ENCODE measurements at regions not wholly inside any gene's neighbourhood (a gene's known extent, or its start where the extent isn't known, plus 50 kb on each side); places are given as distances from the start of the nearest gene placed in this dataset.

- Histone ChIP-seq H3K27me3 (ENCODE audit: insufficient read depth, insufficient read length) (no peaks in the 10 kb centered on the region), H3K36me3 (ENCODE audit: insufficient read depth, insufficient read length, low read length) (no peaks in the 10 kb centered on the region), H3K9ac (ENCODE audit: insufficient read length, low read depth) (no peak overlapping the region), H3K4me3 (ENCODE audit: insufficient read length, low read depth) (no peak overlapping the region), H3K9me3 (ENCODE audit: insufficient read depth, low read length) (no peaks in the 10 kb centered on the region), H3K4me1 (ENCODE audit: insufficient read depth, insufficient read length) (no peaks in the 10 kb centered on the region)
- TF ChIP-seq YY1 (IDR thresholded peaks at IDR 0.05; ENCODE audit: insufficient read depth, insufficient read length) (no peak), ZNF274 (IDR thresholded peaks at IDR 0.05; ENCODE audit: low read depth, low read length) (no peak), SUZ12 (IDR thresholded peaks at IDR 0.05; ENCODE audit: extremely low read depth, insufficient read depth, insufficient read length) (no peak)
- no peak for DNase-seq (ENCODE audit: low read depth, low spot score)
Observed at GRCh38 chr14:34180869-34181268, 230.0 kb upstream of the EGLN3 start.

GRCh38 chr14:34180434-34180833 is 229.6 kb upstream of the EGLN3 start:
- Histone ChIP-seq H3K36me3 (ENCODE audit: insufficient read depth, insufficient read length, low read length) (no peaks in the 10 kb centered on the region), H3K9ac (ENCODE audit: insufficient read length, low read depth) (no peak overlapping the region), H3K27me3 (ENCODE audit: insufficient read depth, insufficient read length) (no peaks in the 10 kb centered on the region), H3K4me3 (ENCODE audit: insufficient read length, low read depth) (no peak overlapping the region), H3K9me3 (ENCODE audit: insufficient read depth, low read length) (no peaks in the 10 kb centered on the region), H3K4me1 (ENCODE audit: insufficient read depth, insufficient read length) (no peaks in the 10 kb centered on the region)
- DNase-seq (ENCODE audit: low read depth, low spot score), result no peak
- TF ChIP-seq SUZ12 (IDR thresholded peaks at IDR 0.05; ENCODE audit: extremely low read depth, insufficient read depth, insufficient read length) (no peak), ZNF274 (IDR thresholded peaks at IDR 0.05; ENCODE audit: low read depth, low read length) (no peak), YY1 (IDR thresholded peaks at IDR 0.05; ENCODE audit: insufficient read depth, insufficient read length) (no peak)

- no peak overlapping the region for H3K4me3 ChIP-seq (ENCODE audit: insufficient read length, low read depth)
- H3K4me1 ChIP-seq (ENCODE audit: insufficient read depth, insufficient read length), result no peaks in the 10 kb centered on the region
- no peak for DNase-seq (ENCODE audit: low read depth, low spot score)
- no peaks in the 10 kb centered on the region for H3K27me3 ChIP-seq (ENCODE audit: insufficient read depth, insufficient read length)
- TF ChIP-seq SUZ12 (IDR thresholded peaks at IDR 0.05; ENCODE audit: extremely low read depth, insufficient read depth, insufficient read length), result no peak
- no peak for TF ChIP-seq YY1 (IDR thresholded peaks at IDR 0.05; ENCODE audit: insufficient read depth, insufficient read length)
- no peak for TF ChIP-seq ZNF274 (IDR thresholded peaks at IDR 0.05; ENCODE audit: low read depth, low read length)
- no peaks in the 10 kb centered on the region for H3K36me3 ChIP-seq (ENCODE audit: insufficient read depth, insufficient read length, low read length)
- no peaks in the 10 kb centered on the region for H3K9me3 ChIP-seq (ENCODE audit: insufficient read depth, low read length)
- no peak overlapping the region for H3K9ac ChIP-seq (ENCODE audit: insufficient read length, low read depth)
Observed at GRCh38 chr14:34179727-34180126, 228.9 kb upstream of the EGLN3 start.

- Histone ChIP-seq H3K4me1 (ENCODE audit: insufficient read depth, insufficient read length) (no peaks in the 10 kb centered on the region), H3K27me3 (ENCODE audit: insufficient read depth, insufficient read length) (no peaks in the 10 kb centered on the region)
- TF ChIP-seq YY1 (IDR thresholded peaks at IDR 0.05; ENCODE audit: insufficient read depth, insufficient read length) (no peak), ZNF274 (IDR thresholded peaks at IDR 0.05; ENCODE audit: low read depth, low read length) (no peak), SUZ12 (IDR thresholded peaks at IDR 0.05; ENCODE audit: extremely low read depth, insufficient read depth, insufficient read length) (no peak)
Observed at GRCh38 chr14:34177466-34177865, 226.6 kb upstream of the EGLN3 start.

GRCh38 chr14:34175574-34175973 is 224.7 kb upstream of the EGLN3 start:
- no peaks in the 10 kb centered on the region for H3K4me1 ChIP-seq (ENCODE audit: insufficient read depth, insufficient read length)
- H3K9me3 ChIP-seq (ENCODE audit: insufficient read depth, low read length), result no peaks in the 10 kb centered on the region
- H3K27me3 ChIP-seq (ENCODE audit: insufficient read depth, insufficient read length), result no peaks in the 10 kb centered on the region
- H3K4me3 ChIP-seq (ENCODE audit: insufficient read length, low read depth), result no peak overlapping the region
- no peak overlapping the region for H3K9ac ChIP-seq (ENCODE audit: insufficient read length, low read depth)
- no peak for TF ChIP-seq ZNF274 (IDR thresholded peaks at IDR 0.05; ENCODE audit: low read depth, low read length)
- TF ChIP-seq SUZ12 (IDR thresholded peaks at IDR 0.05; ENCODE audit: extremely low read depth, insufficient read depth, insufficient read length), result no peak
- TF ChIP-seq YY1 (IDR thresholded peaks at IDR 0.05; ENCODE audit: insufficient read depth, insufficient read length), result no peak
- no peaks in the 10 kb centered on the region for H3K36me3 ChIP-seq (ENCODE audit: insufficient read depth, insufficient read length, low read length)
- no peak for DNase-seq (ENCODE audit: low read depth, low spot score)

More at GRCh38 chr14:34177466-34177865, 226.6 kb upstream of the EGLN3 start:
- no peak overlapping the region for H3K9ac ChIP-seq (ENCODE audit: insufficient read length, low read depth)
- no peaks in the 10 kb centered on the region for H3K9me3 ChIP-seq (ENCODE audit: insufficient read depth, low read length)
- no peak overlapping the region for H3K4me3 ChIP-seq (ENCODE audit: insufficient read length, low read depth)
- H3K36me3 ChIP-seq (ENCODE audit: insufficient read depth, insufficient read length, low read length), result no peaks in the 10 kb centered on the region
- no peak for DNase-seq (ENCODE audit: low read depth, low spot score)

- no peak for DNase-seq (ENCODE audit: low read depth, low spot score)
- TF ChIP-seq YY1 (IDR thresholded peaks at IDR 0.05; ENCODE audit: insufficient read depth, insufficient read length) (no peak), ZNF274 (IDR thresholded peaks at IDR 0.05; ENCODE audit: low read depth, low read length) (no peak), SUZ12 (IDR thresholded peaks at IDR 0.05; ENCODE audit: extremely low read depth, insufficient read depth, insufficient read length) (no peak)
- H3K27me3 ChIP-seq (ENCODE audit: insufficient read depth, insufficient read length), result no peaks in the 10 kb centered on the region
- H3K4me1 ChIP-seq (ENCODE audit: insufficient read depth, insufficient read length), result no peaks in the 10 kb centered on the region
- no peak overlapping the region for H3K9ac ChIP-seq (ENCODE audit: insufficient read length, low read depth)
- no peak overlapping the region for H3K4me3 ChIP-seq (ENCODE audit: insufficient read length, low read depth)
- H3K9me3 ChIP-seq (ENCODE audit: insufficient read depth, low read length), result no peaks in the 10 kb centered on the region
- no peaks in the 10 kb centered on the region for H3K36me3 ChIP-seq (ENCODE audit: insufficient read depth, insufficient read length, low read length)
Observed at GRCh38 chr14:34174973-34175372, 224.1 kb upstream of the EGLN3 start.

GRCh38 chr14:34173916-34174315 is 223.0 kb upstream of the EGLN3 start:
- DNase-seq (ENCODE audit: low read depth, low spot score), result no peak
- no peak overlapping the region for H3K9ac ChIP-seq (ENCODE audit: insufficient read length, low read depth)
- no peak for TF ChIP-seq YY1 (IDR thresholded peaks at IDR 0.05; ENCODE audit: insufficient read depth, insufficient read length)
- no peak for TF ChIP-seq SUZ12 (IDR thresholded peaks at IDR 0.05; ENCODE audit: extremely low read depth, insufficient read depth, insufficient read length)
- no peak for TF ChIP-seq ZNF274 (IDR thresholded peaks at IDR 0.05; ENCODE audit: low read depth, low read length)
- no peaks in the 10 kb centered on the region for H3K9me3 ChIP-seq (ENCODE audit: insufficient read depth, low read length)
- no peak overlapping the region for H3K4me3 ChIP-seq (ENCODE audit: insufficient read length, low read depth)
- no peaks in the 10 kb centered on the region for H3K4me1 ChIP-seq (ENCODE audit: insufficient read depth, insufficient read length)
- H3K36me3 ChIP-seq (ENCODE audit: insufficient read depth, insufficient read length, low read length), result no peaks in the 10 kb centered on the region
- no peaks in the 10 kb centered on the region for H3K27me3 ChIP-seq (ENCODE audit: insufficient read depth, insufficient read length)

Data from NT2/D1 (cell line).